ENCODE measurements at regions not wholly inside any gene's neighbourhood (a gene's known extent, or its start where the extent isn't known, plus 50 kb on each side); places are given as distances from the start of the nearest gene placed in this dataset.

- POLR2A ChIA-PET = no interaction called here
- no TSS peak for BruUV-seq (replicated peaks)
- no peak overlapping the region for H3K4me2 ChIP-seq (ENCODE audit: insufficient read depth, low read length)
- no peak overlapping the region for H3K4me3 ChIP-seq (replicated peaks in 1 of 3; ENCODE audit: insufficient read depth in 1 of 3, low read depth in 1 of 3, low read length in 3 of 3)
- H3K36me3 ChIP-seq (ENCODE audit: control insufficient read depth in 2 of 2, extremely low read depth in 1 of 2, insufficient read depth in 2 of 2, low read length in 2 of 2) = no peaks in the 10 kb centered on the region
- H3K27me3 ChIP-seq (ENCODE audit: control insufficient read depth in 2 of 2, insufficient read depth in 2 of 2, low read length in 2 of 2) = no peaks in the 10 kb centered on the region
- no peaks in the 10 kb centered on the region for H3K9me3 ChIP-seq (replicated peaks; ENCODE audit: control insufficient read depth, insufficient read depth, low read length)
- CTCF ChIA-PET = no interaction called here
- H3K9me1 ChIP-seq (replicated peaks; ENCODE audit: control insufficient read depth, extremely low read depth, insufficient read depth, low read length) = no peaks in the 10 kb centered on the region
- H3K9ac ChIP-seq (replicated peaks; ENCODE audit: extremely low read depth, insufficient read depth, low read length) = no peak overlapping the region
- no peaks in the 10 kb centered on the region for H3K4me1 ChIP-seq (ENCODE audit: control insufficient read depth, extremely low read depth, insufficient read depth, low read length)
- DNase-seq (ENCODE audit: low read depth, low spot score) = no peak
- intact Hi-C loops (cut with micrococcal nuclease) = no loop called here
- H3K27ac ChIP-seq (ENCODE audit: insufficient read depth, low read depth, low read length) = no peak overlapping the region
- no peak overlapping the region for H2AFZ ChIP-seq (ENCODE audit: low read depth, low read length)
- TF ChIP-seq GATA2 (IDR thresholded peaks at IDR 0.05; ENCODE audit: insufficient read depth, insufficient read length, low read depth, low read length) (no peak), EZH2 (IDR thresholded peaks at IDR 0.05; ENCODE audit: borderline replicate concordance, low read depth, low read length, severe bottlenecking) (no peak), CTCF (IDR thresholded peaks at IDR 0.05; ENCODE audit: extremely low read depth in 1 of 2, insufficient read depth in 1 of 2, low read depth in 1 of 2, low read length in 2 of 2) (no peak), MYC (IDR thresholded peaks at IDR 0.05; ENCODE audit: low read depth, low read length) (no peak), JUN (IDR thresholded peaks at IDR 0.05; ENCODE audit: borderline replicate concordance, insufficient read depth, insufficient read length, low read depth) (no peak), POLR2A (IDR thresholded peaks at IDR 0.05; ENCODE audit: low read depth, low read length) (no peak), MAX (IDR thresholded peaks at IDR 0.05; ENCODE audit: insufficient read depth, insufficient read length) (no peak), FOS (IDR thresholded peaks at IDR 0.05; ENCODE audit: borderline replicate concordance, insufficient read depth, low read length) (no peak)
- dilution Hi-C loops (cut with MboI; ENCODE audit: extremely low pct_ligation_motif_present, low sequenced_read_pairs) = no loop called here
- H4K20me1 ChIP-seq (replicated peaks; ENCODE audit: control insufficient read depth, extremely low read depth, insufficient read depth, low read length) = no peaks in the 10 kb centered on the region
- no peaks in the 10 kb centered on the region for H3K79me2 ChIP-seq (ENCODE audit: control insufficient read depth, insufficient read depth, low read length)
- FAIRE-seq = no peak
Observed at GRCh38 chr5:8811581-8811980, 734.3 kb downstream of the SEMA5A start.

Data from endothelial cell of umbilical vein (primary cell).